HG03103 (cell line): ENCODE measurements at regions not wholly inside any gene's neighbourhood (a gene's known extent, or its start where the extent isn't known, plus 50 kb on each side); places are given as distances from the start of the nearest gene placed in this dataset.

Experiments used
- ATAC-seq: cut with Tn5 transposase; IDR thresholded peaks from one replicate; pipeline ENCODE4 v1.9.1; 2021; ENCODE audit warnings: low read depth; ENCODE audit not compliant: unreplicated experiment

DNA sequence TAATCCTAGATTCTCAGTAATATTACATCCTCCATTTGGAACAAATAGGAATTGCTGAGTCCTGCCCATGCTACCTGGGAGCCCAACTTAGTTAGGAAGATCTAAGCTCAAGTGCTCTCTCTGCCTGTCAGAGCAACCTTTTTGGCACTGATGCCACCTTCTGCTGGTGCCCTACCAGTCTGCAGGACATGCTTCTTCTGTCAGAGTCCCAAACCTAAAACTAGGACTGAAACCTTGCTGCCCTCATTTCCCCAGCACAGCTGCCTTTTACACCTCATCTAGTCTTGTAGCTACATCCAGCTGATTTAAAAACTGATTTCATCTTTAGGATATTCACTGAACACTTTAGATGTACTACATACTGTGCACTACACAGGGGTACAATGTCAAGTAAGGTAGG lies 118.7 kb downstream of the LYPLAL1 start:
- ATAC-seq = no peak

DNA sequence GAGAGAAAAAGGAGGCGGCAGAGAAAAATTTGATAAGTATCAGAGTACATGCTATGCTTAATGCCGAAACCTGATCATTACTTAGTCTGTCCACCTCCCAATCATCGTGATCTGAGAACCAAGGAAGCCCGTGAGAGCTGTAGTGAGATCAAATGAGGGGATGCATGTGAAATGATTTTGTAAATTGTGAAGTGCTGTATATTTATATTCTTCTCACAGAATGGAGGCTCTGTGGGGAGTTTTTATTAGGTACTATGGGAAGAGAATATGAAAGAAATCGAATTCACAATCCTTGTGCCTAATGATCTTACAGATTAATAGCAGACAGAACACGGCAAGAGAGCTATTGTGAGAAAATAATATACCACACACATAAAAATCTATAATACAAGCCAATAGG lies 115.5 kb downstream of the LYPLAL1 start:
- ATAC-seq = no peak

DNA sequence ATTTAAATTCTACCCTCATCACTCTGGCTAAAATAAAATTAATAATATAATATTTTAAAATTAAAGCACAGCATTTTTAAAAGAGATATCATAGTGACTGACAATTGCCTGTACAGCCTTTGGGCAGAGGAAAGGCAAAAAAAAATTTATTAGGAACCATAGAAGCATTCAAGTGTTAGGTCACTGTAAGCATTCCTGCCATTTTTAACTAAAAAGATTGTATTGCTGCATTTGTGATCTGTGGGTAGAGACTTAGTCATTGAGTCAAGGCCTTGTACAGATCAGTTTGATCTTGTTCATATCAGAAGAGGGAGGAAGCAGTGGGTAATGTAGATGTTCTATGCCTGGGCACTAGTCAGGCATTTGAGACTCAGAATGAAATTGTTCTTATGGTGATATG lies 109.9 kb downstream of the LYPLAL1 start:
- no peak for ATAC-seq

DNA sequence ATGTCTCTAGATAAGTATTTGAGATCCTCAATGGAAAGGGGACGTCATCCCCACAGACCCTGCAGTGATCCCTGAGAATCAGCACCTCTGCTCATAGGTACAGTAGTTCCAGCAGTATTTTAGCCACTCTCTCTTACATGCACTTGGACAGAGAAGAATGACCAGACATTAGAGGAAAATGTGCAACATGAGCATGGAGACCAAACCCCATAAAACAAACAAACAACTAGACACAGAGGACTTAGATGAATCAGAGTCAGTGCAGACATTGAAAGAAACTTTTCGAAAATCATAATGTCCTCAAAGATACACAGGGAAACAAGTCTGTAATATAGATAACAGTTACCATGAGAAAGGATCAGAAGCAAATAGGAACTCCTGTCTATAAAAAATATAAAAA lies 108.2 kb downstream of the LYPLAL1 start:
- no peak for ATAC-seq

DNA sequence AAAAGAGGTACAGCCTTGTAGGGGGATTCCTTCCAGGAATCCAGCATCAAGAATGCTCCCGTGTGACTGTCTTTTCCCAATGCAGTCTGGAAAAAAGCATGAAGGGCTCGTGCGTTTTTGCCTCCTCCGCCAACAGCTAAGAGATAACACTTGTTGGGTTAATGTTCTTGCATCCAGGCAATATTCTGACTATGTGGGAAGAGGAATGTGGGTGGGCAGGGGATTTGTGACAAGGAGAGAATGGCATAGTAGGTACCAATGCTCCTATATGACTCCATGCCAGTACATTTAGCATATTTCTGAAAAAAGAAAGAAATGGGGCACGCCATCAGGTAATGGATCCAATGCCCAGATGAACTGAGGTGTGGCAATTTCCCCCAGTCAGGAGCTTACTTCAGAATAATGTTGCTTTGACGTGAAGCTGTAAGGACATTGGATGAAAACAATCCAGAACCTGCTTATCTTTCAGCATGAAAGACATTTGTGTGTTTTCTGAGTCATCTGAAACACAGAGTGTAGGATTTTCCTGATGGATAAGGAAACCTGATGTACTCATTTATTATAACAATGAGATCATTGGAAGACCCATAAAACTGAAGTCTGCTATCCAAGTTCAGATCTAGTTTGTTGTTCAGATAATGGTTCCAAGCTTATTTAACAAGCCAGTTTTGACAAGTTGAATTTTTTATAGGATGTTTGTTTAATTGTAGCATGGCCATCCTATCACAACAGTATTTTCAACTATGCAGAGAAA lies 105.5 kb downstream of the LYPLAL1 start:
- no peak for ATAC-seq

DNA sequence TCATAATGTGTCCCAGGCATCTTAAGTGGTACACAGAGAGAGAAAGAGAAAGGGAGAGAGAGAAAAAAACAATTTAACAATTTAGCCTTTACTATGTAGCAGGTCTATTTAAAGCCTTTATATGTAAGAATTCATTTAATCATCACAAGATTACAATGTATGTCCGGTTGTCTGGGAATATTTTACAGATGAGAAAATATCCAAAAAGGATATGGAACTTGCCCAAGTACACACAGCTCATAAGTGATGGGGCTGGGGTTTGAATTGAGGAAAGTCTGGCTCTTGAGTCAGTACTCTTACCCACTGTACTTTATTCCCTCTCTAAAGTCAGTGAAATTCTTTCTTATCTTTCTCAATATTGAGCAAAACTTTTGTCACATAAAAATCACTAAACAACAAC lies 104.6 kb downstream of the LYPLAL1 start:
- no peak for ATAC-seq

DNA sequence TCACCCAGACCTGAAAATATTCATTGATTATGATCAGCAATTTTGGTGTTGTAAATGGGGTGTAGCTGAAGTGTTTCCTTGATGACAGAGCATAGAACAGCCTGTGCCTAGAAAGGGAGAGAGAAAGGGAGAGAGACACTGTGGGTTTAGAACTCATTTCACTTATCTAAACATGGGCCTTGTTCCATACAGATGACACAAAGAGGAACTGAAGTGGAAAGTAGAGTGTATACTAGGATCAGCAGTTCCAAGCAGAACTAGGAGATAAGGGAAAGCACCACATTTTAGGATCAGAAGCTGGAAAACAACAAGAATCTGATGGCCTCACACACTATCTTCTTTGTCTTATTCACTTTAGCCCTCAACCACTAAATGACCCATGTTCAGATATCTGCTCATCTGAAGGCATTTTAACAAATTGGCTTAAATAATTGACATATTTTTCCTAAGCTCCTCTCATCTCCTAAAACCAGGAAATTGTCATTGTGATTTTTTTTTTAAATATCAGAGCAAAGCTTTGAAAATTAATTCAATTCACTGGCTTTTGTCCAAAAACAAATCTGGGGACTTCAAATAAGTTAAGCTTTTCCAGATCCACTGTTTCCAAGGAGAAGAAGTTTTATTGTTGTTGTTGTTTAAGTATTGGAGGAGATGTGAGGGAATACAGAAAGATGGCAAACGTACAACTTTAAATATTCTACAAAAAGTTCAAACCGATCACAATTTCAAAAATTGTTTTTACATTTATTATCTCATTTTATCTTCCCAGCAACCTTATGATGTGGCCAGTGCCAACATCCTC lies 103.8 kb downstream of the LYPLAL1 start:
- no peak for ATAC-seq

DNA sequence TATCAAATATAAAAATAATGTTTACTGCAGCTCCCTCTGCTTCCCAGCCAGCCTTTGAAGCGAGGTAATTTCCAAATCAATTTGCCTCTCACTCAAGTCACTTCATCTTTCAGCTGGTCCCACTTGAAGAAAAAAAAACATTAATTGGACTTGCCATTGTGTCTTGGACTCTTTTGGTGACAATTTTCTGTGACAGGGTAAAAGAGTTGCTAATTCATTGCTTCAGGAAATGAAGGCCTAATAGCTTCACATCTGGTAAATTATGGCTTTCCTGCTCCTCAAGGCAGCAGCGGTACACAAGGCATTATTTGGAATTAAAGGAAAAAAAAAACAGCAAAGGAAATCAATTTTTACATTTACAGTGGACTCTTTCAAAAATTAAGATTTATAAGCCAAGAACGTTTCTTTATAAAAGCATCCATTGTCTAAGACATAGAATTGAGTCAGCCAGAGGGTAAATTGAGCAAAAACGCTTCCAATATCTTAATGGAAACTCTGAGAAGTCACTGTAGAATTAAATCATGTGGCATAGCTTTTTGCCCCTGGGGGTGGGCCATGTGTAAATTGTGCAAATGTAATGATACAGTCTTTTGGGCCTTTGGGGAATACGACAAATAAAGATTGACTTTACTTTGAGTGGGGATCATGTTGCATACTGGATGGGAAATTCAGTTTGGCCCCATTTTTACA lies 102.5 kb downstream of the LYPLAL1 start:
- no peak for ATAC-seq

DNA sequence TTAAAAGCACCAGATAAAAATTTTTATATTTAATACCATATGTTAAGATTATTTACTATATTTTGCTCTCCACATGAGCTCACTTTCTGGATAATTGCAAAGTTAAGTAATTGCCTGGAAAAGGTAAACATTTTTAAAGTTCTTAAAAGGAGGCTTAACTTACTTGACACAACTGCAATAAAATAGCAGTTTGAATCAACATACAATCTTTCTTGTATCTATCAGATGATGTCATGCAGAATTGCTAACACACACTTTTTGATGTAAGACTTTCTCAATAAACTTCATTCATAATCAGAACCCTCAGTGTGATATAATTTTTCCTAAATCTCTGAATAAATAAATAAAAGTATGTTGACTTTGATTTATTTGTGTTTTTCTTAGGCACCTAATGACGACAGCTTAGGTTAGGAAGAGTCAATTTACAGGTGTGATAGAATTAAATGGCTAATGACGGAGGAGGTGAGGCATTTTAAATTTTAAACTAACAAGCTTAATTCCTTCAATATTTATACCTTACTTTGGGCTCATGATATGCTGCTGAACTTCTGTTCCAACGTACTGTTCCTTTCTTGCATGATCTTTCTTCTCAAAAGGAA lies 99.5 kb downstream of the LYPLAL1 start:
- no peak for ATAC-seq

DNA sequence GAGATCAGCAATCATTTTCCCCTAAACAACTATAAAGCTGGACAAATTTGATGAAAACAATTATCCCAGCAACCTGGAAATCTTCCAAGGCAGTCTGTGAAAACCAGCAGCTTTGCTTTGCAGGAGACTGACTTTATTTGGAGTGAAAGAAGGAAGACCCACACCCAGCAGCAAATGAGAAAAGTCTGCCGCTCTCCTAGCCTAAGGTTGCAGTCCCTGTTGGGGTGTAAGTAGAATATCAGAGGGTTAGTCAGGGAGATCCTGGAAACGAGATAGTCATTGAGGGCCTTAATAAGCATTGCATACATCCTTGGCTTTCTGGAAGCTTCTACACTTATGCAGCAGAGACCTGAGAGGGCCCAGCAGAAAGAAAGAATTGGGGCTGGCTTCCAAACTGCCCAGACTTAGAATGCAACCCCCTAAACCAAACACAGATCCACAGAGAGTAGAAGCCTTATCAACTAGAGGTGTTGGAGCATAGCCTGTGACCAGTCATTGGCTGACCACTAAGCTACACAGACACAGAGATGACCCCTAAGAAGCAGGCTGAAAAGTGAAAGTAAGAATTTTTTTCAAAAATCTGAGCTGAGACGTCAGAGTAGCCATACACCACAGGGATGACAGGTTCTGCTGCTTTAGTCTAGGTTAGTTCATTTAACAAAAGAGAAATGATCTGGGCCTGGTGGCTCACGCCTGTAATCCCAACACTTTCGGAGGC lies 98.3 kb downstream of the LYPLAL1 start:
- no peak for ATAC-seq

DNA sequence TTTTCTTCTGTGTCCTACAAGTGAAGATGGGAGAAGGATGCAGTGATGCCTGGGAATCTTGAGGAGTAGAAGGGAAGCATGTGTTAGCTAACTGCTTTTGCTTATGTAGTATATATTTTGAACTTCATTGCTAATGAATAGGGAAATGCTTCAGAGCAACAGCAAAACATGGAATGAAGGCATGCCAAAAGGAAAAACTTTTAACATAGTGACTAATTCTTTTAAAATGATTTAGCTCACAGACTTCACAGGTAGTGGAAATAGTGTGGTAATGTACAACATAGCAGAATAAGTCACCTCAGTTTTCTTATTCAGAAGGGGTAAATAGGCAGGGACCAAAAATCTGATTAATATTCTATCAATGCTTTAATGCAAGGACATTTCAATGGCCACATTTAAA lies 95.5 kb downstream of the LYPLAL1 start:
- ATAC-seq = no peak

DNA sequence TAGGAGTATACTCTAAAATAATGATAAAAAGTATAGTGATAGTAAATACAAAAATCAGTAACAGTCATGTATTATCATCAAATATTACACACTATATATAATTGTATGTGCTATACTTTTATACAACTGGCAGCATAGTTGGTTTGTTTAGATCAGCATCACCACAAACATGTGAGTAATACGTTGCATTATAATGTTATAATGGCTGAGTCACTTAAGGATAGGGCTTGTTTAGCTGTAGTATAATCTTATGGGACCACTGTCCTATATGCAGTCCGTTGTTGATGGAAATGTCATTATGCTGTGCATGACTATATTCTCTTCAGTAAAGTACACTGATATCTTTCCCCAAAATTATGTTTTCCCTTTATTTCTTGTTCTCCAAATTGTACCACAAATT lies 92.8 kb downstream of the LYPLAL1 start:
- ATAC-seq = no peak

DNA sequence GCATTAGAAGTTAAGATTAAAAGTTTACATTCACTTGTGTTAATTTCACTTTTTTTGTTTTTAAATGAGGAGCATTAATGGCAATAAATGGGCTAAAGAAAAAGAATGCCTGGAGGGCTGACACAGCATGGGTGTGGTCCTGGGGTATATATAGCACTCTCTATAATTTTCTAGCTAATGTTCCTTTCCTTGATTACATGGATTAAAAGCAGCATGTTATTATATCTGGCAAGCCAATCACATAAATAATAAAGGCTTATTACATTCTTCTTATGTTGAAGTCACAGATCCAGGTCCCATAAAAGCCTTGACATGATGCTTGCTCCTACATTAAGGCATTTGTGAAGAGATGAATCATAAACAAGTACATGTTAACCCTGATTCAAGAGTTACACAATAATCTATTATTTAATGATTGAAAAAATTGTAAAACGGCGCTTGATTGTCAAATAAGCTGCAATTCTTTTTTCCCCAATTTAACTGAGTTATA lies 91.4 kb downstream of the LYPLAL1 start:
- ATAC-seq = no peak

DNA sequence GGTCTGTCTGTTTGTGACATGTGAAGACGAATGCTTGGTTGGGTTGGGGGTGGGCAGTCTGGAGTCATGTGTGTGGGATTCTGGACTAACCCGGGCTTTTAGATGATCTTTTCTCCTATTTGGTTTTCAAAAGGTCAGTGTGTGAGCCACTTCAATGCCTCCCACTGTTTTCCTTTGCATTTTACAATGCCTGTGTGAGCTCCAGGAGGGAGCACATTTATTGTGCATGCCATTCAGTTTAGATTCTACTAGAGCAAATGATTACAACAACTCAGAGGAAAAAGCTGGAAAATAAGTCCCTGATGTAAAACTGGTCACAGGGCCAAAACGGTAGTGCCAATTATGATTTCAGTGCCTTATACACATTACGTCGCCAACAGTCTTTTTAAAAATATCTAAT lies 90.9 kb downstream of the LYPLAL1 start:
- ATAC-seq = no peak
